GM21737 (cell line): ENCODE measurements at regions not wholly inside any gene's neighbourhood (a gene's known extent, or its start where the extent isn't known, plus 50 kb on each side); places are given as distances from the start of the nearest gene placed in this dataset.

Source experiments
- ATAC-seq: cut with Tn5 transposase; IDR thresholded peaks from one replicate; pipeline ENCODE4 v1.9.1; 2021; ENCODE audit warnings: mild to moderate bottlenecking, moderate library complexity; ENCODE audit not compliant: unreplicated experiment

DNA sequence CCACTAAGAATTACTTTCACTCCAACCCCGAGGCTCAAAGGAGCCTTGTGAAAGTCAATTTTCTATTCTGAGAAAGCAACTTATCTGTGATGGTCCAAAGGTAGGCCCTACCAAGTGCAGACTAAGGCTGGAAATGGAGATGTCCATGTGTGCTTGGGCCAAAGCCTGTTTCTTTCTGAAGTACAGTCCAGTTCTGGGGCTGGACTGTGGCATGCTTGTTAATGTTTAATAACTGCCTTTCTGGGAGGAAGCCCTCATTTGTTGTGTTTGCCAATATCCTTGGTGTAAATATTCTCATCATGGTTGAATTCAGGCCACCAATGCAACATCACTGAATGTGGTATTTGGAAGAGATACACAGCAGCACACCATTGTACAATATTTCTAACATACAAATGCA lies 182.3 kb upstream of the BCL6 start:
- ATAC-seq = no peak

DNA sequence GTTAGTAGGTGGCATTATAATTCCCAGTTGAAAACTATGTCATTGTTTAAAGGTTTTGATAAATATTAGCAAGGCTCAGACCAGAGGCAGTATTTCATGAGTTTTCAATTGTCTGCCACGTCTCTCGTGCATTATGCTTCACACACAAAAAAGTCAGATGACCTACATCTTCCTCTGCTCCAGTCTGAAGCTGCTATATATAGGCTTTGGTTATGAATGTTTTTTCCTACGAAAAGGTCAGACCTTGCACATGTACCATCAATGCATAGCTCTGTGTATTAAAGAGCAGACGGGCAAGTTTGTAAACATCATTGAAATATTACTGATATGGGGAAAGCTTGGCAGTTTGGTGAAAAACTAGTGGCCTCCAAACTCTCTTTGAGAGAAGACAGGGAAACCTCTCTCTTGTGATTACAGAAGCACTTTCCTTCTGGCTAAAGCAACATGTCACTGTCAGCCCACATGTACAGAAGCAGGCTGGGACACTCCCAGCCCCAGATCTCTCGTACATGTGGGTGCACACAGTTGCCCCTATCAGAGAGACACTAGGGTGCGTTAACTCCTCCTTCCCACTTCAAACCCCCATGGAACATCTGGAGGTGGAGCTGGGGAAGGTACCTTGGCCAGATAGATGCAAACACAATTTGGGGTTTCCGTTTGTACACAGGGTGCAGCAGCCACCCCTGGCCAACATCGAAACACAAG lies 184.0 kb upstream of the BCL6 start:
- ATAC-seq = no peak

DNA sequence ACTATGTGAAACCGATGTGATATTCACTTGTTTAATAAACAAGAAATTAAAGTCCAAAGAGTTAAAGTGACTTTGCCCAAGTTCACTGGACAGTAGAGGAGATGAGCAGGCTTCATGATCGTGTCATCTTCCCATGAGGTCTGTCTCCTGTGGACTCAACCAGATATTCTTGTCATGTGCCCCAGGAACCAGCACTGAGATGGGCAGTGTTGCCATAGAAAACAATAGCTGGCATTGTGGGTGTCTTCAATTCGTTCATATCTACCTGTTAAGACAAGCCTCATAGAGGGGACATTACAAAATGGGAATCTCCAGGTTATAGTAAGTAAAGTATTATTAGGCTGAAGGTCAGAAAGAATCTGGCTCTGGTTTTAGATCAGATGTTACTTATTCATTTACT lies 184.8 kb upstream of the BCL6 start:
- no peak for ATAC-seq

DNA sequence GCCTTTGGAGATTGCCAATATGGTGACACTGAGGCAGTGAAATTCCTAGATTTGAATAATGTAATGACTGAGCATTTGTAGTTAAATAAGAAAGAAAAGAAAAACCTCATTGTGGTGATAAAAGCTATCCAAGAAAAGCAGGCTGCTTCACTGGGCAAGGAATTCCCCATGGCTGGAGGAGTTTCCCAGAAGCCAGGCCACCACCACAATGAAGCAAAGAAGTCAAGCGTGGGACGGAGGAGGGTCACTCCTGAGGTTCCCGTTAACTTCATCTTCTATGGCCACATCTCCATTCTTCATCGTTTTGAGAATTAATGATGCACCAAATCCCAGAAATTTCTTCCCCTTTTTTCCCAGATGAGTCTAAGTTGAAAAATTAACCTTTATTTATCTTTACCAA lies 185.8 kb upstream of the BCL6 start:
- no peak for ATAC-seq

DNA sequence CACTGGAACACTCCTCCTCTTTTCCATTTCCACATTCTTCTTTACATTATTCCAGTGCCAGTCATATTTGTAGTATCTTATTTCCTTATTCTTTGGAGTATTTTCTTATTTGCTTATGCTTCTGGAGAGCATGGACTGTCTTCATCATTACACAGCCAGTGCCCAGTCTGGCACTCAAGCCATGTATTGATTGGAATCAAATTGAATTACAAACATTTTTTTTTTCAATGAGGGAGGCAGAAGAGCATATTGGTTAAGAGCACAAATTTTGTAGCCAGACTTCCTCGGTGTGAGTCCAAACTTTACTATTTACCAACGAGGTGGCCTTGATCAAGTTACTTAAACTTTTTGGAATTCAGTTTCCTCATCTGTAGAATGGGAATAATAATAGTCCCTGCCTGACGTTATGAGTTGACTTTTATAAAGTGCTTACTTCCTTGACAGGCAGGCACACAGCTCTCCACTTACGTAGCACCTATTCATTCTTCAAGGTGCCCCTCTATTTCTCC lies 186.6 kb upstream of the BCL6 start:
- ATAC-seq = no peak

DNA sequence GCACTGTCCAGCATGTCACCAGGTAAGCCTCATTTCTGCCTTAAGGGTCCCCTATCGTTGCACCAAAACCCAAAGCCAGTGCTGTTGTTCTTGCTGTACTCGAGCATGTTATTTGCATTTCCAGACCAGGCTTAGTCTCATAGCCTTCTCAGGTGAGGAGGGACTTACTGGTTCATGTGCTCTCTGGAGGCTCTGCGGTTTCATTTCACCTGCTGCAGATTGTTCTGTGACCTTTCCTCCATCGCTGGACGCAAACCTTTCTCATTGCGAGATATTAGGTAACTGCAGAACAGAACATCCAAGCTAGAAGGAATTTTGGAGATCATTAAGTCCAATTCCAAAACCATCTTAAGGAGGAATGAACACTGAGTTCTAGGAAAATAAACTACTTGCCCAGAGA lies 187.3 kb upstream of the BCL6 start:
- no peak for ATAC-seq

DNA sequence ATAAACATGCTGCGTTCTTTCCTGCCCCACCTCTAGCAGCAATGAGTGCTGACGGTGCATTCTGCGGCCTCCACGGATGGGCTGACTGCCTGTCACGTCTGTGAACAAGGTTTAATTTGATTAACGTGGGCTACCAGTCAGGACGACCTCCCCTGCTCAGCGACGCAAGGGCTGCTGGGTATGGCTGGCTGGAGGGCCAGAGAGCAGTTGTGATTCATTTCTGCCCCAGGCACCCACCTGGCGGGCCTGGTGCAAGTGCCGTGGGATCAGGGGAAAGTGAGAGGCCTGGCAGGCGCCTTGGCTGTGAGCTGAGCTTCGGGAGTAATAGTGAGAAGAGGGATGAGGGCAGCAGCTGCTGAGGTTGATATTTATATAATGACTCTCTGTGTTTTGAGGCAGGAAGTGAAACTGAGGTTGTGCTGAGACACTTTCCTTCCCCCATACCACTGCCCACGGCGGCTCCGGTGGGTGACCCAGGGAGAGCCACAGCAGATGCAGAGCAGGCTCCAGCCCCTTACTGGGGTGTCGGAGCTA lies 190.4 kb upstream of the BCL6 start:
- ATAC-seq = peak; percentile 97

DNA sequence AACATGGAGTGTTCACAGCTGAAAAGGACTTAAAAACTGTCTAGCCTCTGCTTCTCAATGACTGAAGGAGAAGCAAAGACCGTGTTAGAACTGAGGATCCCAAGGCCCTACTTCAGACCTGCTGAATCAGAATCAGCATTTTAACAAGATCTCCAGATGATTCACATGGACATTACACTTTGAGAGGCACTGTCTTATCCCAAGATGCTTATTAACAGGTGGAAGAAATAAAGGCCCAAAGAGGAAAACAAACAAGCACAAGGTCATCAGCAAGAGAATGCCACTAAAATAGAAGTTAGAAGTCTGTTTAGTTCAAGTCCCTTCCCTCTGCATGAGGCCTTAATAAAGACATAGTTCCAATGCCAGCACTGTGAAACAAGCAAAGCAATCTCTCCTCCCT lies 191.4 kb upstream of the BCL6 start:
- no peak for ATAC-seq

DNA sequence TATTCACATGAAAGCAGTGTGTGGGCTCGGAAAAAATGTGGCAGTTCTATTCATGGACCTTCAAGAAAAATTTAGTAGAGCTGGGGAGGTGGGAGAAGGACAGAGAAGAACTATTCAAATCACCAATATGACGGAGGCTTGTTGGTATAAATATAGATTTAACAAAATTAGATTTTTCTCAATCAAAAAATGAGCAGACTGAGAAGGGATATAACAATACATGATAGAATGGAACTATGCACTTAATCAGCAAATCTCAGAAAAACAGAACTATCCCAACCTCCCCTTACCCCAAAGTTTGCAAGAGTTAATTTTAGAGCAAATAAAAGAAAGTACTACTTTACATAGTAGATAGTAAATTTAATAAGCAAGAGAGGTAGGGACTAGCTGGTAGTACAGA lies 194.6 kb upstream of the BCL6 start:
- no peak for ATAC-seq

DNA sequence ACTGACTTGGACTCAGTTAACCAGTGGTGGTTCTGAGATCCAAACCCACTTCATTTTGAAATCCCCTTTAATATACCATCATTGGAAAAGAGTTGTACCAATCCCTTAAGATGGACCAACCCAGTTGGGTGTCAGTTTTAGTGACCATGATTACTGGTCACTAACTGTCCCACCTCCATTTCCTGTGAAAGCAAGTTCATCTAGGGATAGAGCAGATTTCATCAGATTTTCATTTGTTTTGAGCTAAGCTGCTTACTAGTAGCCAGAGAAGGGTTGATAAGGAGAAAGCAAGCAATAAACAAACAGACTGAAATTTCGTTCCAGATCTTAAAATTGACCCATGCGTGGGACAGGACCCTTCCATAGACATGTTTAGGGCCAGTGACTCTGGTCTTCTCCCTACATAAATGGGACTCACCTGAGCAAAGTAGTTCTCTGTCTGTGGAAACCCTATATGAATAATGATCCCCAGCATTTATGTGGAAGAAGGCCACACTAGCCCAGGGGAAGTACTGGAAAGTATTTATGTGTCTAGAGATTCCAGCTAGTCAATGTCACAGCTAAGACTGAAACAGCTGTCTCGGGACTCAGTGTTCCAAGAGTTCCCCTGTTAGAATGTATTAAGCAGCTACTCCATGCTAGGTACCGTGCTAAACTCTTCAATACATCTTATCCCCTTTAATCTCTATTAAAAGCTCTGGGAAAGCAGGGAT lies 196.0 kb upstream of the BCL6 start:
- ATAC-seq = no peak

DNA sequence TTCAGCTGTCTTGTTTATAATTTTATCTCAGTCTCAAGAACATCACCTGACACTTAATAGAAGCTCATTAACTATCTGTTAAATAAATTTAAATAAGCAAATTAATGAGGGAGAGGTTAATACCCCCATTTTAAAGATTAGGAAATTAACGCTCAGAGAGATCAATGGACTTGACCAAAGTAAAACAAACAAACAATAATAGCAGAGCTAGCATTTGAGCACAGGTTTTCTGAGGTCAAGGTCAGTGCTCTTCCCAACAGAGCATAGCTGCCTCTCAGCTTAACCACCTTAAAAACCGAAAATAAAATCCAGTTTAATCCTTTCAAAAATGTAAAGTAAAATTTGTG lies 196.6 kb upstream of the BCL6 start:
- ATAC-seq = no peak

DNA sequence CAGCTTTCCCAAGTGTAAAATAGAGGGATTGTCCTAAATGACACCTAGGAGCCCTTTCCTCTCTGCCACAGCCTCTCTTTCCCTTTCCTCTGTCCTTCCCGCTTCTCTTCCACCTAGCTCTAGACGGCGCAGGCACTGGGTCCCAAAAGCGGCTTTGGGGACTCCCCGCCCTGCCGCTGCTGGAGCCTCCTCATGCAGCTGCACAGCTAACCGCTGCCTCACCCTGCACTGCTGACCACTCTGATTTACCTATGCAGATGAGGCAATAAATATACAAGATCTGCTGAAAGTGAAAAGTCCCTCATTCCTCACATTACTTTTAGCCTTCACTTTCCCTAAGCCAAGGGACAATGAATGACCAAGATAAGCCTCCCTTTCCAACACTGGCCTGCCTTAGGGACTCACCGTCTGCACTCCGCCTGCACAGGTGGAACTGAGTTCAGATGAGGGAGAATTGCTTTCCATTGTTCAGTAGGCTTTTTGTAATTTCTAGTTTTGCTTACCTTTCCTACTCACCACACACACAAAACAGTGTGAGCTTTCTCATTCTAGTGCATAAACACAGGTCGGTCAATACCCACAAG lies 197.5 kb upstream of the BCL6 start:
- ATAC-seq = no peak

DNA sequence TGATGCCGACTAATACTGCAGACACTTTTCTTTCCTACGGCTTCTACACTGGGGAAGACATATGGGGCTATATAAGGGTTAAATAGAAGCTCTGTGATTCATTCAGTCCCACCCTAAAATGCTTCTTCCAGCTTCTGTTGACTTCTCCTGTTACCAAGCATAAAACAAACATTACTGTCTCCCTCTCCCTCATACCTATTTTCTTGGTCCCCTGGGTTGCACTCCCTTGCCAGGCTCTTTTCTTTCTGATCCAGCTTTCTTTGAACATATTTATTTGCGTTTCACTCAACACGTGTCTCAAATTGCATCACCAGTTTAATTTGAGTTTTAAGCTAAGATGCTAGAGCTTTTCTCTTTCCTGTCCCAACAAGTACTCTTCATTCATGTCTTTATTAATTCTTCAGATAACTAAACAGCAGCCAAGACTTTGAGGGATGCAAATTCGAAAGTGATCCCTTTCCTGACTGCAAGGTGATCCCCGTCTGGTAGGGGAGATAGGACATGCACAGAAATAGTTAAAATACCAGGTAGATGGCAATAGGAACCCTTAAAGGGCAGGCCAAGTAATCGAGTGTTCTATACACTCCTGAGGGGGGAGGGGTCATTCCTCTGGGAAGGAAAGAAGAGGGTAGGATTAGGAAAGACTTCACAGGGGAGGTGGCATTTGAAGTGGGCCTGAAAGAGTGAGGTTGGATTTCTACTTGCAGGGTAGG lies 198.6 kb upstream of the BCL6 start:
- ATAC-seq = no peak

DNA sequence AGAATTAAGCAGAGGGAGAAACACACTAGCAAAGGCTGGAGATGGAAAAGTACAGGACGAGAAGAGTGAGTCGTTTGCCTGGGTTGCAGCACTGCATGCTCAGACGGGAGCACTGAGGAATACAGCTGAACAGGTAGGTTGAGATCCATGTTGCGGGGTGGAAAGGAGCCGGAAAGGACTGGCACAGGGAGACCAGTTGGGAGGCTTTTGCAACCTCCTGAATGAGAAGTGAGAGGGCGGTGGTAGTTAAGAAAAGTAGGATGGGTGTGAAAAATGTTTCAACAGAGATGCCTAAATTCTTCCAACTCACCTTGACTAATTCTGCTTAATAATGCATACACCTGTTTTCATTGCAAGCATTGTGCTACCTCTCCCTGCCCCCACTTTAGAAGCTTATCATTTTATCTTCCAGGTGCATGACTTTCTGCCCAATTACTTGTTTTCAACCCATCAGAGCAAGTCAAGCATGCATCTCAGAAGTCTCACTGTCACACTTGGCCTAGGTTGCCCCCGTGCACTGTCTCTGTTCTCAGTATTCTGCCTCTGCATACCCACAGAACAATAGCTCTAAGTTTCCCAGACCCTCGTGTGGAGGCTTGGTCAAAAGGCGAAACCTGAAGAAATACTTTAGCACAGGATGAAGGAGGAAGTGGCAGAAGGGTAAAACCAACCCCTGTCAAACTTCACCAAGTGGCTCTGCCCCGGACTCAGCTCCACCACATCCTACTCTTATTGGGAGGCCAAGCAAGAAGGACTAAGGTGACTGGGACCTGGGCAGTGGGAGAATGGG lies 199.3 kb upstream of the BCL6 start:
- ATAC-seq = no peak

DNA sequence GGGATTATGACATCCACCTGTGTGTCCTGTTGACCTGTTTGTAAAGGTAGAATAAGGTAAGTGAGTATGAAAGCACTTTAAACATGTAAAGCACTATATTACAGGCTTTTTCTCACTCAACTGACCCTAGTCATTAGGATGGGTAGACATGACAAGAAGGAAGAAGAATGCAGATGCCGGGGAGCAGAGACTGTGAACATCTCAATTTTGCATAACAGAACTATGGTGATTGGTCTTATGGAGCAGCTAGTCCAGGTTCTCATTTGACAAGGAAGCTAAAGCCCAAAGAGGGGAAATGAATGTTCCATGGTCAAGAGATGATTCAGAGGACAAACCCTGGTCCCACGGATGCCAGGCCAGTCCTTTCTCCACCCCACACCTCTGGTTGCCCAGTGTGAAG lies 200.1 kb upstream of the BCL6 start:
- ATAC-seq = no peak

DNA sequence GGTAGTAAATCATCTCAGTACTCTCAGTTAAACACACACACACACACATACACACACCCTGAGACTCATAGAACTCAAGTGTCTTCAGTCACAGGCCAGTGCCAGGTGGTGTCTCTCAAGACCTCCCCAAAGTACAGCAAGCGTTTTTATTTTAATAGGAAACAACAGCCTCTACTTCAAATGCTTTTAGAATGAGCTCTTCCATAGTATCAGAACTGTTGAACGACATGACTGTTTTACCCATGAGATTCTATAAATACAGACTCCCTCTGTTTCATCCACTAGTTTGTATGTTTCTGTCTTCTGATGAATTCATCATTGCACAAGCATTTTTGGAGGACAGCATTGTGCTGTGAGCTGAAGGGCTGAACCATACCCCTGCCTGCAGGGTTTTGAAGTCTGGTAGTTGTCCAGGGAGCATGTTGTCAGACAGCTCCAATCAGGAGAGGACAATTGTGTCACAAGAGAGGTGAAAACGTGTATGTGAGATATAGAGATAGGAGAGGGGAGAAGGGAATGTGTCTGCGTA lies 201.0 kb upstream of the BCL6 start:
- ATAC-seq = no peak

DNA sequence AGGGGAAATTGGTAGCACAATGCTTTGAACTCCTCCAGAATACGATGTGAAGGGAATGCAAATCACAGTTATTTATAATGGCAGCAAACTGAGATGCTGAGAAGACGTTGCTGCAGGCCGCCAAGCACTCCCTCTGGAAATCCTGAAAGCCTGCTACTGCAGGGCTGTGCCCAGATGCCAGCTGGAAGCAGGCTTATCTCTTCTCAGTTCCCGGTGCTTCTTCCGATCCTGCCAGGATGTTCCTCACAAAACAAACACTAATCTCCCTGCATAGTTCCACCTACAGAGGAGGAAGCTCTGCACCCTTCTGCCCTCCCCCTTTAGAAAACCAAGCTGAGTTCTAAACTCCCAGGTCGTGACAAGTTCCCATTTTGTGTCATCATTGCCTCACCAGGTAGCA lies 201.7 kb upstream of the BCL6 start:
- ATAC-seq = no peak

DNA sequence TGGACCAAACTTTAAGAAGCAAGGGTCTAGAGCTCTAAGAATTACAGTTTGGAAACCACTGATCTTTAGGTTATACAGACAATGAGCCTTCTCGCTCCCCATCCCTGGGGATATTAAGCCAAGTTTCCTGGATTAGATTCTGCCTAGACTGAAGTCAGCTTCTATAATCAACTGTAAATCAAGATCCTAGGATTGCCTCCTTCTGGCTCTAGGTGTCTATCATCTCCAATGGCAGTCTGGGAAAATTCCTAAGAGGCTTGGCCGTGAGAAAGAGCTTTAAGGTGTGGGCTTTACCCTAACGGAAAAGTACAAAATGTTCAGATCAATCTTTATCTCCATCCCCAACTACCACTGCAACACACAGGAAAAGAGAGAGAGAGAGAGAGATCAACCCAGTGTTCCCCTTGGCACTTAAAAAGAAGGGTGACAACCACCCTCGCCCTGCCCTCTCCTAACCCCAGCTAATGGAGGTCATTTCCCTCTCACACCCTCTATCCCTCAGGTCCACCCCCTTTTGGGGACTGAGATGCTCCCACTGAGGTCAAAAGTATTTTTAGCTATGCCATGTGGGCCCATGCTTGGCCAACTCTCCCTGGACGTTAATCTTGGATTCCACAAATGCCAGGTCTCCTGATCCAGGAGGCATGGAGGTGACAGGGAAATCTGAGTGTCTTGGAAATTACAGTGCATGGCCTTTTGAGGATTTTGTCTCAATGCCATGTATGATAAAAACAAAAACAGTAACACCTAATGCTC lies 202.8 kb upstream of the BCL6 start:
- no peak for ATAC-seq

DNA sequence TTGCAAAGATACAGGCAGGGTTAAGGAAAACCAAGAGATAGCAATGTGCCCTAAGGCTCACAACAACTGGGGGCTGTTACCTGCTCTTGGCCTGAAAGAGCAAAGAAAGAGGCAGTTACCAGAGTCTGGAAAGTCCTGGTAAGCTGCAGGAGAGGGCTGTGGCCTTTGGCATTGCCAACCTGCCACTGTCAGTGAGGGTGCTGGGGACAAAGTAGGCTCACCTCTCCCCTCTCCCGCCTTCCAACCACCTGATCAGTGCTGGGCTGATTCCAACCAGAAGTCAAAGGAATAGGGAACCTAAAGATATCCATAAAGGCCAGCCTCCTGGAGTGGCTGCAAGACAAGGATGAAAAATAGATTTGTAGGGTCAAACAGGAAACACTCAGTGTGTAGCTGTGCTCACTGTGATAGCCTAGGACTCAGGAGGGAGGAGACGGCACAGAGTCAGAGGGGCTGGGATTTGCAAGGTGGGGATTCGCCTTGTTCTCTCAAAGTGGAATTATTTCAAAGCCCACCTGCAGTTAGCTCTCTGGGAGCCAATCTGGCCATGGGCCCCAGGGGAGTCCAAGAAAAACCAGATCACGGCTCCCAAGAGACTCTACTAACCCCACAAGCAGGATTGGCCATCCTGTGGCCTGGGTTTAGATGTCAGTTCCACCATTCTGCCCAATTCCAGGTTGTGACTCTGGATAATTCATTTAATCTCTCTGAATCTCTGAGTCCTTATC lies 204.0 kb upstream of the BCL6 start:
- ATAC-seq = no peak
